Psoas muscle (tissue), 7 donors: ENCODE measurements at regions not wholly inside any gene's neighbourhood (a gene's known extent, or its start where the extent isn't known, plus 50 kb on each side); places are given as distances from the start of the nearest gene placed in this dataset.

Experiments
- ATAC-seq, 4 donors: fragments of 200-7000 bp; cut with Tn5 transposase; one replicate each; pipeline ENCODE4 v1.9.1; 2020; ENCODE audit warnings: moderate library complexity in 3 of 4, mild to moderate bottlenecking in 2 of 4
- DNase-seq, 2 donors: peaks; one replicate each; pipeline ENCODE4 v3.0.0-alpha.2; 2020
- H3K27ac ChIP-seq: fragments of 200-600 bp; one replicate; pipeline ENCODE4 v1.8.0; 2022
- H3K27me3 ChIP-seq, 3 donors: fragments of 200-600 bp in 1 of 3; one replicate each; pipeline versions ENCODE4 v1.6.1 to v1.8.0; 2013 to 2022; ENCODE audit warnings: low read length in 2 of 3, mild to moderate bottlenecking in 2 of 3, moderate library complexity in 1 of 3; ENCODE audit not compliant: insufficient read depth in 3 of 3
- H3K36me3 ChIP-seq, 2 donors: fragments of 200-600 bp in 1 of 2; one replicate each; pipeline versions ENCODE4 v1.6.1 to v1.8.0; 2013 to 2022; ENCODE audit warnings: low read depth in 1 of 2, mild to moderate bottlenecking in 1 of 2, moderate library complexity in 1 of 2; ENCODE audit not compliant: insufficient read depth in 1 of 2
- H3K4me1 ChIP-seq: fragments of 200-600 bp; one replicate; pipeline ENCODE4 v1.8.0; 2022
- H3K4me3 ChIP-seq: fragments of 200-600 bp; one replicate; pipeline ENCODE4 v1.8.0; 2022; ENCODE audit warnings: mild to moderate bottlenecking
- H3K9me3 ChIP-seq: fragments of 200-600 bp; one replicate; pipeline ENCODE4 v1.8.0; 2022
- CTCF ChIP-seq: fragments of 200-600 bp; IDR thresholded peaks from one replicate; pipeline ENCODE4 v1.8.0; 2022; ENCODE audit warnings: antibody characterized with exemption
- WGBS, 3 donors: extraction: QIAGEN DNeasy Blood & Tissue Kit; methylation state at CpG; one replicate each; pipeline versions ENCODE4 v1.1.6 to v1.1.7; 2013; 5-methylcytosine and 5-hydroxymethylcytosine counted together
- intact Hi-C, 2 donors: fragments of 100-400 bp; cut with DNase I; formaldehyde crosslinking; loops; one replicate each; pipeline versions ENCODE4 v1.11.0 to v1.14.2; 2022
- donor health status: healthy with polysubstance abuse.
- donor health status: DM: no; HTN: no; CAD: no; lungs with moderate emphysema.
- donor health status: Bipolar disorder and iron deficiency.
- donor health status: healthy.
- donor health status: DM: yes; HTN: yes; CAD: no.
- donor health status: DM: no; HTN: no; CAD: no.
- donor health status: DM: yes; HTN: yes; CAD: no.

DNA sequence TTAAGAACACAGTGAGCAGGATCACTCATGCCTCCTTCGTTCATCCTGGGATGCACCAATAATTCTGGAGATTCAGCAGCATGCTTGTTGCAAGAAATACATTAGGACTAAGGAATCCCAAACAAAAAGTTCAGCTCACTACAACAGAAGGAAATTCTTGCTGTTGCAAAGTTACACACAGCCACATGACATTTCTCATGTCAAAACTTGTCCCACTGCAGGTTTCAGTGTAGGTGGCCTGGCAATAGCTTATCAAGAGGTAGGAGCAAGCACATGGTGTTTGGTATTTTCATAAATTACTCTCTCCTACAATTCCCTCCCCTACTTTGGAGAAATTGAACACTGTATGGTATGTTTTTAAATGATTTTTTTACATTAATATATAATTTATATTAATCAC, 399.6 kb upstream of the EPHA3 start:
- no peaks in the 10 kb centered on the region for H3K9me3 ChIP-seq
- no peak for TF ChIP-seq CTCF
- no peaks in the 10 kb centered on the region for H3K4me1 ChIP-seq
- no peak overlapping the region for H3K27ac ChIP-seq
- H3K27me3 ChIP-seq, result no peaks in the 10 kb centered on the region
- ATAC-seq (no peak), DNase-seq (no peak)
- intact Hi-C loops, result no loop called here
- no peaks in the 10 kb centered on the region for H3K36me3 ChIP-seq
- 63 to 68% (median 64%) methylated on average over 1 of the region's 1 CpG for WGBS, 3 donors
- H3K4me3 ChIP-seq, result no peak overlapping the region

DNA sequence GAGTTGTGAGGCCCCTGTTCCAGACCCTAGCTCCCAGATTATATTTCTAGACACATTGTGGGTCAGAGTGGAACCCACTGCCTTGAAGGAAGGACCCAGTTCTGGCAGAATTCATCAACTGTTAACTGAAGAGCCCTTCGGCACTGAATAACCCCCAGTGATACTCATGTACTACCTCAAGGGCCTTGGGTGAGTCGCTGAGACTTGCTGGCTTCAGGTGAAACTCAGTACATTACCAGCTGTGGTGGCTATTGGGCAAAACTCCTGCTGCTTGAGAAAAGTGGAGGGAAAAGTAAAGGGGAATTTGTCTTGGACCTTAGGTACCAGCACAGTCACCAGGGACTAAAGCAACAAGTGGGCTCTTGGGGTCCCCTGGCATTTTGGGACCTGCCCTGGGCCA, 394.9 kb upstream of the EPHA3 start:
- WGBS, 3 donors, result 92 to 97% (median 94%) methylated on average over 2 of the region's 2 CpGs
- ATAC-seq, result no peak

GRCh38 chr3:88713233-88713691, 394.2 kb upstream of the EPHA3 start:
- H3K4me1 ChIP-seq, result no peaks in the 10 kb centered on the region
- intact Hi-C loops, result no loop called here
- WGBS, 3 donors, result 86 to 92% (median 89%) methylated on average over 2 of the region's 2 CpGs
- no peak overlapping the region for H3K27ac ChIP-seq
- no peaks in the 10 kb centered on the region for H3K27me3 ChIP-seq
- no peaks in the 10 kb centered on the region for H3K9me3 ChIP-seq
- TF ChIP-seq CTCF, result no peak
- H3K4me3 ChIP-seq, result no peak overlapping the region
- DNase-seq (no peak), ATAC-seq (no peak)
- no peaks in the 10 kb centered on the region for H3K36me3 ChIP-seq

More for the DNA sequence above, 394.9 kb upstream of the EPHA3 start:
- no peaks in the 10 kb centered on the region for H3K9me3 ChIP-seq
- intact Hi-C loops, result no loop called here
- H3K4me1 ChIP-seq, result no peaks in the 10 kb centered on the region
- DNase-seq, result no peak
- no peaks in the 10 kb centered on the region for H3K27me3 ChIP-seq
- H3K36me3 ChIP-seq, result no peaks in the 10 kb centered on the region
- no peak overlapping the region for H3K27ac ChIP-seq
- H3K4me3 ChIP-seq, result no peak overlapping the region
- no peak for TF ChIP-seq CTCF

- DNase-seq (no peak), ATAC-seq (no peak)
- Histone ChIP-seq H3K36me3 (no peaks in the 10 kb centered on the region), H3K4me3 (no peak overlapping the region), H3K9me3 (no peaks in the 10 kb centered on the region), H3K27me3 (no peaks in the 10 kb centered on the region), H3K27ac (no peak overlapping the region), H3K4me1 (no peaks in the 10 kb centered on the region)
- intact Hi-C loops, result no loop called here
- TF ChIP-seq CTCF, result no peak
- WGBS, 3 donors, result 65 to 73% (median 68%) methylated on average over 2 of the region's 2 CpGs
Observed at GRCh38 chr3:88725440-88726165, 381.8 kb upstream of the EPHA3 start.

DNA sequence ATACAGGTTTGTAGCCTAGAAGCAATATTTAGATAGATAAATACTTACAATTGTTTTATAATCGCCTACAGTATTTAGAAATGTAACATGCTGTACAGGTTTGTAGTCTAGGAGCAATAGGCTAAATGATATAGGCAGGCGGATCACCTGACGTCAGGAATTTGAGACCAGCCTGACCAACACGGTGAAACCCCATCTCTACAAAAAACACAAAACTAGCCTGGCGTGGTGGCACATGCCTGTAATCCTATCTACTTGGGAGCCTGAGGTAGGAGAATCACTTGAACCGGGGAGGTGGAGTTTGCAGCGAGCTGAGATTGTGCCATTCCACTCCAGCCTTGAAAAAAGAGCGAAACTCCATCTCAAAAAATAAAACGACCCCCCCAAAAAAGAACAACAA, 375.2 kb upstream of the EPHA3 start:
- DNase-seq, result no peak
- ATAC-seq, result no peak
- intact Hi-C loops, result no loop called here
- no peaks in the 10 kb centered on the region for H3K36me3 ChIP-seq
- no peak overlapping the region for H3K4me3 ChIP-seq
- no peaks in the 10 kb centered on the region for H3K9me3 ChIP-seq
- H3K27ac ChIP-seq, result no peak overlapping the region
- H3K4me1 ChIP-seq, result no peaks in the 10 kb centered on the region
- H3K27me3 ChIP-seq, result no peaks in the 10 kb centered on the region
- 58 to 64% (median 62%) methylated on average over 9 of the region's 9 CpGs for WGBS, 3 donors
- no peak for TF ChIP-seq CTCF
